MV-4-11 (cell line): ENCODE measurements at regions not wholly inside any gene's neighbourhood (a gene's known extent, or its start where the extent isn't known, plus 50 kb on each side); places are given as distances from the start of the nearest gene placed in this dataset.

Experiments
- DNase-seq: peaks from one replicate; lab custom pipeline; 2025; lab: John Stamatoyannopoulos, UW

DNA sequence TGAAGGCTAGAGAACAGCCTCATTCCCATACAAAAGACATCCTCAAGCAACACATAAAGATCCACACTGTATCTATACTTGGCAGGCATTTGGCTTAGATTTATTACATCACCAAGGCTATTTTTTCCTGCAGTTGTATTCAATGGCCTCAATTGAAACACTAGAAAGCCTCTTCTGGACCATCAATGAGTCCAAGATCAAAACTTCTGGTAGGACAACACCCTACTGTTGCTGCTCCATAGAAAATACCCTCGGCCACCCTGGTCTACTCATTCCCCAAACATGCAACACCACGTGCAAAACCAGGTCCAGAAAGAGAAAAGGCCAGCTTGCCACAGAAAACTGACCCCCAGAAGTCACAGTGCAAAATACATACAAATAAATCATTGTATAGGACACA is 56.9 kb upstream of the CADM1 start:
- DNase-seq, result no peak

DNA sequence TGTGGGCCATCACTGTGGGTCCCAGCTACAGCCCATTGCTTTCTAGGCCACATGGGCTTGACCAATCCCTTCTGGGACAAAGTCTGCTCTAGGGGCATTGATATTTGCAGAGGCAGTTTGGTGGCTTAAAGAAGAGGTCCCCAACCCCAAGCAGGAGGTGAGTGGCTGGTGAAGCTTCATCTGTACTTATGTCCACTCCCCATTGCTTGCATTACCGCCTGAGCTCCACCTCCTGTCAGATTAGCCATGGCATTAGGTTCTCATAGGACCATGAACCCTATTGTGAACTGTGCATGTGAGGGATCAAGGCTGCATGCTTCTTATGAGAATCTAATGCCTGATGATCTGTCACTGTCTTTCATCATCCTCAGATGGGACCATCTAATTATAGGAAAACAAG is 54.4 kb upstream of the CADM1 start:
- DNase-seq, result no peak

DNA sequence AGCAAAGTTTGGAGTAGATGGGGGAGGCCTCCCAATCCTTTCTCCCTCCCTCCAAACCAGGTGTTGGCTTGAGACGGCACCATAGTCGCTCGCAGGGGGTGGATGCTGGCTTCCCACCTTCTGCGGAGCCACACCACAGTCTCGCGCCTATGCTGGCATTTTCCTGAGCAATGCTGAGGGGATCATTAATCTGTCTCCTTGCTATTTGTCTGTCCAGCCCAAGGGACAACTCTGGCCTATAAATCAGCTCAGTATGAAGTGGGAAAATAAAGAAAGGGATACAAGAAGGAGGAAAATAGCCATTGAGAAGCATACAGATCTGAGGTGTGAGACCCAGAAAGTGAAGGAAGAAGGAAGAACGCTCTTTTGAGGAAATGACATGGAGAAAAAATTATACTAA is 53.5 kb upstream of the CADM1 start:
- DNase-seq, result no peak

DNA sequence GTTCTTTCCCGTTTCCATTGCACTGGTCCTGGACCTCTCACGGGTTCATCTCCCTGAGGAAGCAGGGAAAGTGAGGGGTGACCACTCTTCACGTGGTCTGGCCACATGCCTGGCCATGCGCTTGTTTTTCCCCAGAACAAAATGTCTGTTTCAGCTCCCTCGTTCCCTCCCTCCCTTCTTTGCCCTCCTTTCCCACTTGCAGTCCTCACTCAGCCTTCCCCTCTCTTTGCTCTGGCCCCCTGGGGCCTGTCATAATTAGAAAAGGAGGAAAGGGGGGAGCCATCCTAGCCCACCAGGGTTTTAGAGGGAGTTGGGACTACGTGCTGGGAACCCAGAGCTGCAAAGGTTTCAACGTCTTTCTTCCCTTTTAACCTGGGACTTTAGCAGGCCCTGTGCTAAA is 52.8 kb upstream of the CADM1 start:
- no peak for DNase-seq

DNA sequence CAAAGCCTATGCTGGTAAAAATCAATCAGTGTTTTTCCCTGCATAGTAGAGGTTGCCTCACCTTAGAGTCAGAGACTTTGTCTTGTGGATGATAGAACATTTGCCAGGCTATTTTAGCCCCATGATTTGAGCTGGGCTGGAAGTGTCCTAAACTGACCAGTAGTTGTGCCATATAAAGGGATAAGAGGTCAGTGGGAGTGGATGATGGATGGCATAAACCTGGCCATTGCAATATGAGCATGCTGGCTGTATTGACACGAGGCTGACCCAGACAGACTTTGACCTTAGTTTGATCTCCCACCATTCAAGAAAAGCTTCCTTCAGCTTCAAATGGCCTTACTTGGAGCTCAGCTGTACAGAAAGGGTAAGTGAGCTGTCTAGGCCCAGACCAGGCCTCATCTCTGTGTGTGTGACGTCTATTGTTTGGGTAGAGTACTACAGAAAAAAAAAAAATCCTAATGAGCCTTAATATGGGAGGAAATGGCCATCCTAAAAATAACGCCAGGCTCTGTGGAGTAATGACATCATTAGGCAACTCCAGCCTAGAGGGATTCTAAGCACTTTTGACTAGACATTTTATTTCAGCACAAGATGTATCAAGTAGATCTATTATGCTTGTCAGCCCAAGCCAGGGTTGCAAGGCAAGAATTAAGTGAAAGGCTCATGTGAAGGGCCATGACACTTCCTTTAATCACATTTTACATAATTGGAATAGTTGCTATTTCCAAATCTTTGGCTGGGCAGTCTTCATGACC is 51.3 kb upstream of the CADM1 start:
- no peak for DNase-seq
